ENCODE measurements at regions not wholly inside any gene's neighbourhood (a gene's known extent, or its start where the extent isn't known, plus 50 kb on each side); places are given as distances from the start of the nearest gene placed in this dataset.

- TF ChIP-seq YY1 (IDR thresholded peaks at IDR 0.05; ENCODE audit: insufficient read depth, insufficient read length) (no peak), ZNF274 (IDR thresholded peaks at IDR 0.05; ENCODE audit: low read depth, low read length) (no peak)
Measured at GRCh38 chr6:25132934-25133333, 146.2 kb upstream of the CARMIL1 start.
